K562 (cell line): ENCODE measurements at regions not wholly inside any gene's neighbourhood (a gene's known extent, or its start where the extent isn't known, plus 50 kb on each side); places are given as distances from the start of the nearest gene placed in this dataset.

Source experiments
- ATAC-seq: fragments of 200-7000 bp; cut with Tn5 transposase; 3 replicates; pipeline ENCODE4 v1.9.1; 2020; ENCODE audit warnings: moderate library complexity
- BruUV-seq: library from RNA; stranded (reverse); fragments of 400-500 nt; replicated peaks from 2 replicates; lab custom pipeline; 2021; lab: Mats Ljungman, UMichigan
- CTCF ChIA-PET: fragments of 300-600 bp; formaldehyde crosslinking; extraction: SDS; loops from one replicate; lab custom pipeline; 2021; ENCODE audit warnings: low intra/inter-chr PET ratio; lab: Yijun Ruan, JAX
- POLR2A ChIA-PET: fragments of 300-600, 350-650 bp; sonication (Branson Sonifier 250); formaldehyde crosslinking; extraction: SDS; loops from one replicate; lab custom pipeline; 2021; ENCODE audit warnings: antibody characterized with exemption, inconsistent platforms; lab: Yijun Ruan, JAX
- DNase-seq, 4 experiments: peaks; one replicate each; pipeline versions ENCODE4 v3.0.0 to v3.0.0-alpha.2; 2011 to 2018; ENCODE audit warnings: low spot score in 3 of 4, mixed read lengths in 3 of 4; ENCODE audit errors: extremely low read depth in 1 of 4
- FAIRE-seq: peaks from 2 replicates; lab custom pipeline; 2011; peaks lifted over from hg19 to GRCh38; lab: Jason Lieb, UNC
- H2AFZ ChIP-seq: 2 replicates; pipeline ENCODE4 v1.6.0; 2011; ENCODE audit warnings: low read depth, low read length, control low read depth, inconsistent platforms
- H3K27ac ChIP-seq: fragments of 200-600 bp; 3 replicates; pipeline ENCODE4 v1.8.0; 2011; ENCODE audit warnings: low read depth, mild to moderate bottlenecking, control low read depth, inconsistent platforms, low read length, moderate library complexity, mixed read lengths; ENCODE audit errors: extremely low read depth
- H3K27me3 ChIP-seq, 2 experiments: fragments of 300-600 bp in 1 of 2; 2 replicates in 1 of 2; 3 replicates in 1 of 2; pipeline versions ENCODE4 v1.6.0 to v1.8.0; 2011; ENCODE audit warnings: inconsistent platforms in 2 of 2, low read length in 2 of 2, mild to moderate bottlenecking in 1 of 2, mixed read lengths in 1 of 2, moderate library complexity in 1 of 2; ENCODE audit not compliant: control insufficient read depth in 2 of 2, insufficient read depth in 2 of 2
- H3K36me3 ChIP-seq: fragments of 300-600 bp; 3 replicates; pipeline ENCODE4 v1.8.0; 2011; ENCODE audit warnings: mild to moderate bottlenecking, low read length, inconsistent platforms; ENCODE audit not compliant: control insufficient read depth, insufficient read depth
- H3K4me1 ChIP-seq, 2 experiments: fragments of 200-600 bp in 1 of 2; replicated peaks in 1 of 2; 2 replicates in 1 of 2; 3 replicates in 1 of 2; pipeline versions ENCODE4 v1.5.1 to v1.8.0; 2011; ENCODE audit warnings: inconsistent platforms in 2 of 2, low read length in 2 of 2, mild to moderate bottlenecking in 1 of 2, mixed read lengths in 1 of 2, moderate library complexity in 1 of 2; ENCODE audit not compliant: control insufficient read depth in 2 of 2, insufficient read depth in 2 of 2
- H3K4me2 ChIP-seq: 2 replicates; pipeline ENCODE4 v1.6.1; 2011; ENCODE audit warnings: low read length, control low read depth, inconsistent platforms, mixed read lengths; ENCODE audit not compliant: insufficient read depth
- H3K4me3 ChIP-seq: fragments of 200-600 bp; sonication (generic), shearing (Covaris generic); 2 replicates; pipeline ENCODE4 v1.5.1; 2016; ENCODE audit warnings: control low read depth, inconsistent platforms
- H3K79me2 ChIP-seq: fragments of 200-600 bp; 3 replicates; pipeline ENCODE4 v1.8.0; 2011; ENCODE audit warnings: low read length, inconsistent platforms; ENCODE audit not compliant: control insufficient read depth, insufficient read depth
- H3K9ac ChIP-seq, 2 experiments: 2 replicates each; pipeline versions ENCODE4 v1.6.0 to v1.6.1; 2011; ENCODE audit warnings: low read depth in 2 of 2, low read length in 2 of 2, control low read depth in 1 of 2, inconsistent platforms in 1 of 2, mild to moderate bottlenecking in 1 of 2, mixed read lengths in 1 of 2; ENCODE audit not compliant: insufficient read depth in 1 of 2
- H3K9me1 ChIP-seq: one replicate; pipeline ENCODE4 v1.6.0; 2011; ENCODE audit warnings: inconsistent platforms, mild to moderate bottlenecking, low read length, moderate library complexity; ENCODE audit not compliant: control insufficient read depth, insufficient read depth
- H3K9me3 ChIP-seq: replicated peaks from 2 replicates; pipeline ENCODE4 v1.5.1; 2011; ENCODE audit warnings: low read depth, low read length, inconsistent platforms; ENCODE audit not compliant: control insufficient read depth, insufficient read depth
- H4K20me1 ChIP-seq: replicated peaks from 2 replicates; pipeline ENCODE4 v1.6.1; 2011; ENCODE audit warnings: low read length, inconsistent platforms, mixed read lengths; ENCODE audit not compliant: control insufficient read depth, insufficient read depth
- BRD9 ChIP-seq: fragments of 450-650 bp; IDR thresholded peaks from 2 replicates; pipeline ENCODE4 v1.6.1; 2018; ENCODE audit warnings: low read depth; ENCODE audit not compliant: partially characterized antibody
- ETV6 ChIP-seq, 3 experiments: fragments of 150-350 bp in 1 of 3; sonication (generic) in 1 of 3; formaldehyde crosslinking in 1 of 3; IDR thresholded peaks; 2 replicates each; pipeline versions ENCODE4 v1.6.1 to v1.8.0; 2014 to 2022; ENCODE audit warnings: borderline replicate concordance in 2 of 3, low read depth in 2 of 3, antibody characterized with exemption in 1 of 3, low read length in 1 of 3, mild to moderate bottlenecking in 1 of 3, missing genetic modification reagents in 1 of 3
- HDAC2 ChIP-seq: fragments of 450-650 bp; IDR thresholded peaks from 2 replicates; pipeline ENCODE4 v1.6.1; 2016; ENCODE audit warnings: mild to moderate bottlenecking
- HNRNPL ChIP-seq: fragments of 200-400 bp; formaldehyde crosslinking; IDR thresholded peaks from 2 replicates; pipeline ENCODE4 v1.6.1; 2017; ENCODE audit warnings: low read depth, mild to moderate bottlenecking, low read length
- JUNB ChIP-seq: fragments of 450-650 bp; formaldehyde crosslinking; conservative IDR thresholded peaks from 2 replicates; pipeline ENCODE4 v1.4.0; 2020; ENCODE audit warnings: mild to moderate bottlenecking
- KLF16 ChIP-seq: IDR thresholded peaks from 2 replicates; pipeline ENCODE4 v1.6.1; 2016; ENCODE audit warnings: antibody characterized with exemption
- NONO ChIP-seq, 2 experiments: fragments of 200-400 bp in 1 of 2; fragments of 450-650 bp in 1 of 2; formaldehyde crosslinking in 1 of 2; IDR thresholded peaks; 2 replicates each; pipeline ENCODE4 v1.6.1; 2017; ENCODE audit warnings: low read depth in 2 of 2, mild to moderate bottlenecking in 2 of 2, moderate library complexity in 2 of 2, low read length in 1 of 2
- RBFOX2 ChIP-seq: fragments of 200-400 bp; formaldehyde crosslinking; IDR thresholded peaks from 2 replicates; pipeline ENCODE4 v1.6.1; 2017; ENCODE audit warnings: low read depth, mild to moderate bottlenecking, low read length, moderate library complexity
- ZBED1 ChIP-seq: IDR thresholded peaks from 2 replicates; pipeline ENCODE4 v1.6.1; 2014
- ZNF408 ChIP-seq: fragments of 250-450 bp; sonication (Bioruptor Pico); IDR thresholded peaks from 2 replicates; pipeline ENCODE4 v1.4.0; 2020; ENCODE audit warnings: low read depth, mild to moderate bottlenecking, moderate library complexity
- WGBS: fragments of 100-300 bp; shearing (Covaris generic); methylation state at CpG from one replicate; pipeline ENCODE4 v1.1.6; 2016; ENCODE audit warnings: low coverage, mixed read lengths; ENCODE audit not compliant: insufficient coverage; ENCODE audit errors: missing lambda C conversion rate; 5-methylcytosine and 5-hydroxymethylcytosine counted together
- in situ Hi-C: fragments of 300-500 bp; cut with MboI; formaldehyde crosslinking; loops from 4 replicates; pipeline ENCODE4 v1.15.0; 2018; ENCODE audit warnings: inconsistent platforms, mixed read lengths
- intact Hi-C: fragments of 100-400 bp; cut with micrococcal nuclease; formaldehyde crosslinking; loops from 2 replicates; pipeline ENCODE4 v1.14.2; 2022
- TF ChIP-seq, protein P1 (sequence below): fragments of 250-450 bp; sonication (Bioruptor Pico); IDR thresholded peaks from 2 replicates; pipeline ENCODE4 v1.8.0; 2021; ENCODE audit warnings: mild to moderate bottlenecking, moderate library complexity
- TF ChIP-seq, protein P2 (sequence below): IDR thresholded peaks from 3 replicates; pipeline ENCODE4 v1.6.1; 2011; ENCODE audit warnings: borderline replicate concordance, mild to moderate bottlenecking, moderate library complexity; ENCODE audit not compliant: insufficient read length; ENCODE audit errors: extremely low read depth
- TF ChIP-seq, protein P3 (sequence below): IDR thresholded peaks from 2 replicates; pipeline ENCODE4 v1.6.1; 2016; ENCODE audit warnings: missing genetic modification characterization, missing compliant biosample characterization

DNA sequence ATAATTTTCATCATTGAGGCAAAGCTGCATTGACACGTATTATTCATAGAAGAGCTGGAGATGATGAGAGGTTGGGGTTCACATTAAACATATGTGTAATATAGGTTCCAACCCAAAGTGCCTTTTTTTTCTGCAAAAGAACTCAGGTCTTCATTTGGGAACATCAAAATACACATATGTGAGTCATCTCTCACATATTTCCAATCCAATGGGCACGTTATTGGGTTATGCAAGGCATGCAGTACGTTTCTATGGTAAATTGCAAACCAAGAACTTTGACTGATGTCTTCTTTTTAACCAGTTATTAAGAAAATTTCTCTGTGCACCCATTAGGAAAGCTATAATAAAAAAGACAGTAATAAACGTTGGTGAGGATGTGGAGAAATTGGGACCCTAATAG lies 150.3 kb upstream of the FAM9B start:
- POLR2A ChIA-PET: no interaction called here
- WGBS: 0% methylated on average over 4 of the region's 4 CpGs
- no peak overlapping the region for H3K9ac ChIP-seq
- no peaks in the 10 kb centered on the region for H4K20me1 ChIP-seq
- H3K9me3 ChIP-seq: no peaks in the 10 kb centered on the region
- DNase-seq (no peak), ATAC-seq (no peak), FAIRE-seq (no peak)
- CTCF ChIA-PET: no interaction called here
- no peak overlapping the region for H3K27ac ChIP-seq
- H3K27me3 ChIP-seq: peaks cover under 1 to 3% of the 10 kb centered on the region in 2 experiments; a peak in 3 of 5 replicates
- no peak overlapping the region for H2AFZ ChIP-seq
- no peak overlapping the region for H3K4me3 ChIP-seq
- H3K9me1 ChIP-seq: no peaks in the 10 kb centered on the region
- H3K4me2 ChIP-seq: no peak overlapping the region
- no peaks in the 10 kb centered on the region for H3K36me3 ChIP-seq
- intact Hi-C loops (no loop called here), in situ Hi-C loops (no loop called here)
- H3K4me1 ChIP-seq: no peaks in the 10 kb centered on the region
- TF ChIP-seq, protein P1, sequence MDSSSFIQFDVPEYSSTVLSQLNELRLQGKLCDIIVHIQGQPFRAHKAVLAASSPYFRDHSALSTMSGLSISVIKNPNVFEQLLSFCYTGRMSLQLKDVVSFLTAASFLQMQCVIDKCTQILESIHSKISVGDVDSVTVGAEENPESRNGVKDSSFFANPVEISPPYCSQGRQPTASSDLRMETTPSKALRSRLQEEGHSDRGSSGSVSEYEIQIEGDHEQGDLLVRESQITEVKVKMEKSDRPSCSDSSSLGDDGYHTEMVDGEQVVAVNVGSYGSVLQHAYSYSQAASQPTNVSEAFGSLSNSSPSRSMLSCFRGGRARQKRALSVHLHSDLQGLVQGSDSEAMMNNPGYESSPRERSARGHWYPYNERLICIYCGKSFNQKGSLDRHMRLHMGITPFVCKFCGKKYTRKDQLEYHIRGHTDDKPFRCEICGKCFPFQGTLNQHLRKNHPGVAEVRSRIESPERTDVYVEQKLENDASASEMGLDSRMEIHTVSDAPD (CRISPR knock-in tag): no peak
- TF ChIP-seq HDAC2 (no peak), JUNB (CRISPR knock-in tag) (no peak), NONO (IDR thresholded peaks at IDR 0.05; ENCODE audit: low read depth in 2 of 2, low read length in 1 of 2) (no peak), KLF16 (no peak), BRD9 (no peak), RBFOX2 (no peak), ETV6 (IDR thresholded peaks at IDR 0.05; ENCODE audit: borderline replicate concordance in 1 of 2, low read depth in 2 of 2, low read length in 1 of 2) (no peak), ETV6 (CRISPR knock-in tag; IDR thresholded peaks at IDR 0.05; ENCODE audit: borderline replicate concordance) (no peak), ZBED1 (no peak), HNRNPL (no peak), ZNF408 (CRISPR knock-in tag) (no peak)
- TF ChIP-seq, protein P2, sequence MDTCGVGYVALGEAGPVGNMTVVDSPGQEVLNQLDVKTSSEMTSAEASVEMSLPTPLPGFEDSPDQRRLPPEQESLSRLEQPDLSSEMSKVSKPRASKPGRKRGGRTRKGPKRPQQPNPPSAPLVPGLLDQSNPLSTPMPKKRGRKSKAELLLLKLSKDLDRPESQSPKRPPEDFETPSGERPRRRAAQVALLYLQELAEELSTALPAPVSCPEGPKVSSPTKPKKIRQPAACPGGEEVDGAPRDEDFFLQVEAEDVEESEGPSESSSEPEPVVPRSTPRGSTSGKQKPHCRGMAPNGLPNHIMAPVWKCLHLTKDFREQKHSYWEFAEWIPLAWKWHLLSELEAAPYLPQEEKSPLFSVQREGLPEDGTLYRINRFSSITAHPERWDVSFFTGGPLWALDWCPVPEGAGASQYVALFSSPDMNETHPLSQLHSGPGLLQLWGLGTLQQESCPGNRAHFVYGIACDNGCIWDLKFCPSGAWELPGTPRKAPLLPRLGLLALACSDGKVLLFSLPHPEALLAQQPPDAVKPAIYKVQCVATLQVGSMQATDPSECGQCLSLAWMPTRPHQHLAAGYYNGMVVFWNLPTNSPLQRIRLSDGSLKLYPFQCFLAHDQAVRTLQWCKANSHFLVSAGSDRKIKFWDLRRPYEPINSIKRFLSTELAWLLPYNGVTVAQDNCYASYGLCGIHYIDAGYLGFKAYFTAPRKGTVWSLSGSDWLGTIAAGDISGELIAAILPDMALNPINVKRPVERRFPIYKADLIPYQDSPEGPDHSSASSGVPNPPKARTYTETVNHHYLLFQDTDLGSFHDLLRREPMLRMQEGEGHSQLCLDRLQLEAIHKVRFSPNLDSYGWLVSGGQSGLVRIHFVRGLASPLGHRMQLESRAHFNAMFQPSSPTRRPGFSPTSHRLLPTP: no peak
- TF ChIP-seq, protein P3, sequence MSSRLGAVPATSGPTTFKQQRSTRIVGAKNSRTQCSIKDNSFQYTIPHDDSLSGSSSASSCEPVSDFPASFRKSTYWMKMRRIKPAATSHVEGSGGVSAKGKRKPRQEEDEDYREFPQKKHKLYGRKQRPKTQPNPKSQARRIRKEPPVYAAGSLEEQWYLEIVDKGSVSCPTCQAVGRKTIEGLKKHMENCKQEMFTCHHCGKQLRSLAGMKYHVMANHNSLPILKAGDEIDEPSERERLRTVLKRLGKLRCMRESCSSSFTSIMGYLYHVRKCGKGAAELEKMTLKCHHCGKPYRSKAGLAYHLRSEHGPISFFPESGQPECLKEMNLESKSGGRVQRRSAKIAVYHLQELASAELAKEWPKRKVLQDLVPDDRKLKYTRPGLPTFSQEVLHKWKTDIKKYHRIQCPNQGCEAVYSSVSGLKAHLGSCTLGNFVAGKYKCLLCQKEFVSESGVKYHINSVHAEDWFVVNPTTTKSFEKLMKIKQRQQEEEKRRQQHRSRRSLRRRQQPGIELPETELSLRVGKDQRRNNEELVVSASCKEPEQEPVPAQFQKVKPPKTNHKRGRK (tag): no peak
- no peaks in the 10 kb centered on the region for H3K79me2 ChIP-seq
- no TSS peak for BruUV-seq
